Cardiac fibroblast (primary cell): ENCODE measurements at regions not wholly inside any gene's neighbourhood (a gene's known extent, or its start where the extent isn't known, plus 50 kb on each side); places are given as distances from the start of the nearest gene placed in this dataset.
"Not testable (repeated sequence)": the region's sequence is repeated elsewhere in the genome, so short reads cannot be mapped to it uniquely, and the experiment has no call there.

ENCODE experiments used
- DNase-seq, 2 donors: peaks; one replicate each; pipeline versions ENCODE4 v3.0.0 to v3.0.0-alpha.2; 2010; ENCODE audit warnings: low read depth in 2 of 2
- H3K4me3 ChIP-seq, 2 donors: replicated peaks in 1 of 2; 1 replicate in 1 of 2; 2 replicates in 1 of 2; pipeline ENCODE4 v1.5.1; 2011; ENCODE audit warnings: low read depth in 2 of 2, low read length in 2 of 2, mild to moderate bottlenecking in 2 of 2, moderate library complexity in 1 of 2
- TF ChIP-seq, protein P1 (sequence below): IDR thresholded peaks from one replicate; pipeline ENCODE4 v1.5.1; 2011; ENCODE audit warnings: low read depth, mild to moderate bottlenecking, low read length, inconsistent platforms

DNA sequence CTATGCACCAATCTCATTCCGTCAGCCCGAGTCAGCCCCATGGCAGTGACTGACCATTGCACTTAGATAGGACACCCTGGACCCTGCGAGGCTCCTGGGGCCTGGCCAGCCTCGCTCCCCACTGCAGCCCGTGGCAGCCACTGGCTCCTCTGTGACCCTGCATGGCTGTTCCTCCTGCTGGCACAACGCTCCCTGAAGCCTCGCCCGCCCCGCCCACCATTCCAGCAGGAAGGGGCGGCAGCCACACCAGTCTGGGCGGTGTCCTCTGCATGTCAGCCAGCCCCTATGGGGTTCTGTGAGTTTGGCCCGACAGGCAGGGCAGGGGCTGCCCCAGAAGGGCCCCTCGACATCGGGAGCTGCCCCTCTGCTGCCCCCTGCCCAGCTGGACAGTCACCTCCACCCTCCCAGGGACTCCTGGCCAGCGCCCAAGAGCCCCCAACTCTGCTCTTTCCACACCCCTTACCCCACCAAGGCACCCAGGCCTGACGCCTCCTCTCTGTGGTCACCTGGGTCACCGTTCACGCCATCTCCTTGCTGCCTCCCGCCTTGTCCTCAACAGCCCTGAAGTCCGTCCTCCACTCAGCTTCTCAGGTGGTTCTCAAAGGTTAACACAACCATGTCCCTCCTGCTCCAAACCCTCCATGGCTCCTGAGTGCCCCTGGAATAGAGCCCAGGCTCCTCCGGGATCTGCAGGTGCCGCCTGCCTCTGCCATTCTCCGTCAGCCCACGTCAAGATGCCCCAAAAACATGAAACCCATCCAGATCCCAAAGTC is 103.5 kb downstream of the MICALL2 start:
- no peak overlapping the region for H3K4me3 ChIP-seq
- TF ChIP-seq, protein P1, sequence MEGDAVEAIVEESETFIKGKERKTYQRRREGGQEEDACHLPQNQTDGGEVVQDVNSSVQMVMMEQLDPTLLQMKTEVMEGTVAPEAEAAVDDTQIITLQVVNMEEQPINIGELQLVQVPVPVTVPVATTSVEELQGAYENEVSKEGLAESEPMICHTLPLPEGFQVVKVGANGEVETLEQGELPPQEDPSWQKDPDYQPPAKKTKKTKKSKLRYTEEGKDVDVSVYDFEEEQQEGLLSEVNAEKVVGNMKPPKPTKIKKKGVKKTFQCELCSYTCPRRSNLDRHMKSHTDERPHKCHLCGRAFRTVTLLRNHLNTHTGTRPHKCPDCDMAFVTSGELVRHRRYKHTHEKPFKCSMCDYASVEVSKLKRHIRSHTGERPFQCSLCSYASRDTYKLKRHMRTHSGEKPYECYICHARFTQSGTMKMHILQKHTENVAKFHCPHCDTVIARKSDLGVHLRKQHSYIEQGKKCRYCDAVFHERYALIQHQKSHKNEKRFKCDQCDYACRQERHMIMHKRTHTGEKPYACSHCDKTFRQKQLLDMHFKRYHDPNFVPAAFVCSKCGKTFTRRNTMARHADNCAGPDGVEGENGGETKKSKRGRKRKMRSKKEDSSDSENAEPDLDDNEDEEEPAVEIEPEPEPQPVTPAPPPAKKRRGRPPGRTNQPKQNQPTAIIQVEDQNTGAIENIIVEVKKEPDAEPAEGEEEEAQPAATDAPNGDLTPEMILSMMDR = no peak
- no peak for DNase-seq

DNA sequence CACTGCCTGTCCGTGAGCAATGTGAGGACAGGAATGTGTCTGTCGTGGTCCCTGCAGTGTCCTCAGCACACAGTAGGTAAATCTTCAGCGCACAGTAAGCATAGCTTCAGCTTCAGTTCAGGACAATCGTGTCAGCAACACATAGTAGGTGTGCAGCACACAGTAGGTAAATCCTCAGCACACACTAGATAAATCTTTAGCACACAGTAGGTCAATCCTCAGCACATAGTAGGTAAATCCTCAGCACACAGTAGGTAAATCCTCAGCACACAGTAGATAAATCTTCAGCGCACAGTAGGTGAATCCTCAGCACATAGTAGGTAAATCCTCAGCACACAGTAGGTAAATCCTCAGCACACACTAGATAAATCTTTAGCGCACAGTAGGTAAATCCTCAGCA is 102.4 kb downstream of the MICALL2 start:
- not testable (repeated sequence) for H3K4me3 ChIP-seq, DNase-seq

DNA sequence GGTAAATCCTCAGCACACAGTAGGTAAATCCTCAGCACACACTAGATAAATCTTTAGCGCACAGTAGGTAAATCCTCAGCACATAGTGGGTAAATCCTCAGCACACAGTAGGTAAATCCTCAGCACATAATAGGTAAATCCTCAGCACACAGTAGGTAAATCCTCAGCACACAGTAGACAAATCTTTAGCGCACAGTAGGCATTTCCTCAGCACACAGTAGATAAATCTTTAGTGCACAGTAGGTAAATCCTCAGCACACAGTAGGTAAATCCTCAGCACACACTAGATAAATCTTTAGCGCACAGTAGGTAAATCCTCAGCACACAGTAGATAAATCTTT is 102.0 kb downstream of the MICALL2 start:
- DNase-seq, H3K4me3 ChIP-seq: not testable (repeated sequence)

DNA sequence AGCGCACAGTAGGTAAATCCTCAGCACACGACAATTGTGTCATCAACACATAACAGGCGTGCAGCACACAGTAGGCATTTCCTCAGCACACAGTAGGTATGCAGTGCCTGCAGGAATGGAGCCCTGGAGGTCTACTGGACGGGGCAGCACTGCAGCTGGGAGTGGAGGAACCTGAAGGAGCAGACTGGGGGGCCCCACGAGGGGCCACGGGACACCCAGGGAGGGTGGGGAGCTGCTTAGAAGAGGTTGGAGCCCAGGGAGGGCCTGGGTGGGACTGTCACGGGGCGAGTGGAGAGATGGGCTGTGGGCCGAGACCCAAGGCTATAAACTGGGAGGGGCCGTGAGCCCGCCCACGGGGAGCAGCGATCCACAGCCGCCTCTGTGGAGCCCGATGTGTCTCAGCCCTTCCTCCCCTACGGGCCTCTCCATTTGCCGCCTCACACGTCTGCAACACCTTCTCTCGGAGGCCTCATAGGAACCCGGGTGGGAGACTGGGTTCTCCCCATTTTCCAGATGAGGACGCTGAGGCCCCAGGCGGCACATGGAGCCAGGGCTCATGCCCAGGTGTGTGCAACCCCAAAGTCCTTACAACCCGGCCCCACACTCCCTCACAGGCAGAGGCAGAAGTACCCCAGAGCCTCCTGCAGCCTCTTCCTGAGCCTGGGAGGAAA is 101.5 kb downstream of the MICALL2 start:
- TF ChIP-seq, protein P1 = no peak
- no peak overlapping the region for H3K4me3 ChIP-seq
- DNase-seq = no peak

DNA sequence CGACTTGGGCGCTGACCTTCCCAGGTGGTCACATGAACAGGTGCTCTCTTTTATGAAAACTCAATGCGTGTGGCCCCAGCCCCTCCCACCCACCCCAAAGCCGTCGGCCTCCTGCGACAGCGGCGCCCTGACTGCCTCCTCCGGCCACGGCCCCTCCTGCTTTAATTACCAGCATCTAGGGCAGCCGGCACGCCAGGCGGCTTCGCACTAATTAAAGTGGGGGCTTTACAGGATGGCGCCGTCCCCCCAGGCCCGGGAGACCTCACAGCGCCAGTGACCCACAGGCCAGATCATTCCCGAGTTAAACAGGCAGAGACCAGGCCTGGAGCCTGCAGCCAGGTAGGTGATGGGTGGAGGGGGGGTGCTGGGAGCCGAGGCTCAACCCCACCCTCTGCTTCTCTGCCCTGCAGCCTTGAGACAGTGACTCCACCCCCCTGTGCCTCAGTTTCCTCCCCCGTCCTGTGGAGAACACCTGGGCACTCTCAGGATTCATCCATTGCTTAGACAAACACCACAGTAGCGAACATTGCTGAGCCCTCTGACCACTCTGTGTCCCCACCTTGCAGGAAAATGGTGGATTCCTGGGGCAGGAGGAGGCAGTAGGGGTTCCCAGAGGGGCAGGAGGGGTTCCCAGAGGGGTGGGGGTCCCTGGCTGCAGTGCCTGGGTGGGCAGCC is 100.8 kb downstream of the MICALL2 start:
- DNase-seq = no peak
- TF ChIP-seq, protein P1 = no peak

DNA sequence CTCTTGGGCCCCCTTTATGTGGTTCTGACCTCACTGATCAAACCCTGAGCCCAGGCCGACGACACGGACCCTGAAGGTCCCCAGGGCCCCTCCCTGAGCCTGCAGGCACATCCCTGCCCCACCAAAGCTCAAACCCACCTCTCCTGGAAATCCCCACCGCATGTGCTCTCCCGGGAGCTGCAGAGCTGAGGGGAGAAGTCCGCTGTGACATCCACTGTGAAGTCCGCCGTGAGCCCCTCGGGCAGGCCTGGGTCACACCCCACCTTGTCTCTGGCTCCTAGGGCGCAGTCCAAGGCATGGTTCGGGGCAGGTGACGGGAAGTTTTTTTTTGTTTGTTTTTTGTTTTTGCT is 100.2 kb downstream of the MICALL2 start:
- no peak for DNase-seq
- no peak overlapping the region for H3K4me3 ChIP-seq
- TF ChIP-seq, protein P1 = no peak

More for the DNA sequence above, 100.8 kb downstream of the MICALL2 start:
- H3K4me3 ChIP-seq = no peak overlapping the region

DNA sequence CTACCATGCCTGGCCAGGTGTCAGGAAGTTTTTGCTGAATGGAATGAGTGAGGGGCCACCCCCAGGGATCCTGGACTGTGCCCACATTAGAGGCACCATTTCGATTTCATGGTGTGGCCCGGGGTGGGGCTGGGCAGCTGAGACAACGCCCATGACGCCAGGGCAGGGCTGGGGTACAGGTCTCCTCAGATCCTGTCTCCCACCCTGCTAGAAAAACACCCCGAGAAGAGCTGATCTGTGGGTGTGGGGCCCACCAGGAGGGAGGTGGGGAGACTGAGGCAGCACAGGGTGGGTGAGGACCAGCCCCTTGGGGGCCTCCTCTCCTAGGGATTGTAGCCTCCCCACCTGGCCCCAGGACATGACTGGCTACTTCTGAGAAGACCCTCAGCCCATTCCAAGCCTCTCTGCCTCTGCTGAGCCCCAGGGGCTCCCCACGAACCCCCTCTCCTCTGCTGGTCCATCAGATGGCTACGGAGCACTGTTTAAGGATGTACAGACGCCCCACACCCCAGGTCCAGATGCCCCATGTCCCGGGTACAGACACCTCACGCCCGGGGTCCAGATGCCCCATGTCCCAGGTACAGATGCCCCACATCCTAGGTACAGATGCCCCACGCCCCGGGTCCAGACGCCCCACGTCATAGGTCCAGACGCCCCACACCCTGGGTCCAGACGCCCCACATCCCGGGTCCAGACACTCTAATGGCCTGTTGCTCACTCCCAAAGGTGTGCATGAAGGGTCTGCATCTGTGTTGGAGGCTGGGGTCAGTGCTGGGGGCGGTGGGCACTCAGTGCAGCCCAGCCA is 99.4 kb downstream of the MICALL2 start:
- no peak for DNase-seq

More for the DNA sequence above, 99.4 kb downstream of the MICALL2 start:
- TF ChIP-seq, protein P1 = no peak
- H3K4me3 ChIP-seq = no peak overlapping the region
